HCT116 (cell line): ENCODE measurements at regions not wholly inside any gene's neighbourhood (a gene's known extent, or its start where the extent isn't known, plus 50 kb on each side); places are given as distances from the start of the nearest gene placed in this dataset.
"Not testable (repeated sequence)": the region's sequence is repeated elsewhere in the genome, so short reads cannot be mapped to it uniquely, and the experiment has no call there.

Experiments
- ATAC-seq: fragments of 200-7000 bp; cut with Tn5 transposase; 2 replicates; pipeline ENCODE4 v1.9.1; 2020; ENCODE audit warnings: mild to moderate bottlenecking, moderate library complexity
- BruUV-seq: library from RNA; stranded (reverse); fragments of 400-500 nt; replicated peaks from 2 replicates; lab custom pipeline; 2021; lab: Mats Ljungman, UMichigan
- CTCF ChIA-PET: fragments of 300-600 bp; sonication (Branson Sonifier 250); formaldehyde crosslinking; loops from one replicate; lab custom pipeline; 2021; ENCODE audit warnings: antibody characterized with exemption; lab: Charles Lee
- POLR2A ChIA-PET: fragments of 300-600, 350-600 bp; sonication (Branson Sonifier 250); formaldehyde crosslinking; loops from one replicate; lab custom pipeline; 2021; ENCODE audit warnings: antibody characterized with exemption; lab: Charles Lee
- RAD21 ChIA-PET, 2 experiments: fragments of 300-600 bp; sonication (Branson Sonifier 250); formaldehyde crosslinking; loops; one replicate each; lab custom pipeline; 2023; ENCODE audit warnings: low total read pairs in 2 of 2; ENCODE audit not compliant: uncharacterized antibody in 2 of 2, unreplicated experiment in 2 of 2, low non-redundant PET in 1 of 2; lab: Charles Lee
- DNase-seq: peaks from one replicate; pipeline ENCODE4 v3.0.0-alpha.2; 2010; ENCODE audit warnings: low read depth, low spot score
- H2AFZ ChIP-seq: fragments of 200-600 bp; shearing (Covaris generic), sonication (generic); 2 replicates; pipeline ENCODE4 v1.6.1; 2017; ENCODE audit warnings: low read depth, mixed run types, mixed read lengths, antibody characterized with exemption, low read length; ENCODE audit not compliant: poor library complexity, severe bottlenecking
- H3K27ac ChIP-seq: 2 replicates; pipeline ENCODE4 v1.5.1; 2012; ENCODE audit warnings: low read depth, low read length
- H3K27me3 ChIP-seq: fragments of 200-600 bp; sonication (generic); 2 replicates; pipeline ENCODE4 v1.6.1; 2016; ENCODE audit warnings: mixed run types, low read length, mixed read lengths; ENCODE audit not compliant: insufficient read depth
- H3K36me3 ChIP-seq, 2 experiments: fragments of 200-500 bp in 1 of 2; fragments of 200-600 bp in 1 of 2; sonication (Bioruptor generic) in 1 of 2; sonication (generic) in 1 of 2; 2 replicates each; pipeline versions ENCODE4 v1.5.1 to v1.6.1; 2014 to 2016; ENCODE audit warnings: low read length in 2 of 2, inconsistent platforms in 1 of 2, mixed read lengths in 1 of 2, mixed run types in 1 of 2; ENCODE audit not compliant: insufficient read depth in 2 of 2, control insufficient read depth in 1 of 2
- H3K4me1 ChIP-seq, 2 experiments: fragments of 200-600 bp in 1 of 2; sonication (generic) in 1 of 2; 2 replicates each; pipeline versions ENCODE4 v1.5.1 to v1.6.1; 2012 to 2017; ENCODE audit warnings: low read length in 2 of 2, inconsistent platforms in 1 of 2, mild to moderate bottlenecking in 1 of 2, mixed read lengths in 1 of 2, mixed run types in 1 of 2, moderate library complexity in 1 of 2; ENCODE audit not compliant: insufficient read depth in 2 of 2, control insufficient read depth in 1 of 2
- H3K4me2 ChIP-seq: fragments of 200-600 bp; sonication (generic); 2 replicates; pipeline ENCODE4 v1.6.1; 2017; ENCODE audit warnings: mixed run types, low read length, mixed read lengths
- H3K4me3 ChIP-seq, 2 experiments: fragments of 200-600 bp in 1 of 2; sonication (generic) in 1 of 2; replicated peaks in 1 of 2; 2 replicates each; pipeline ENCODE4 v1.5.1; 2011 to 2016; ENCODE audit warnings: low read length in 2 of 2, control low read depth in 1 of 2, low read depth in 1 of 2, mild to moderate bottlenecking in 1 of 2, mixed read lengths in 1 of 2, mixed run types in 1 of 2
- H3K79me2 ChIP-seq: fragments of 200-600 bp; sonication (generic); 2 replicates; pipeline ENCODE4 v1.6.1; 2017; ENCODE audit warnings: mild to moderate bottlenecking, mixed run types, low read length, moderate library complexity, mixed read lengths; ENCODE audit not compliant: insufficient read depth
- H3K9ac ChIP-seq: fragments of 200-600 bp; sonication (generic); 2 replicates; pipeline ENCODE4 v1.6.1; 2016; ENCODE audit warnings: low read length, mixed read lengths
- H3K9me2 ChIP-seq: fragments of 200-600 bp; sonication (generic), shearing (Covaris generic); 2 replicates; pipeline ENCODE4 v1.6.1; 2017; ENCODE audit warnings: mixed run types, mild to moderate bottlenecking, moderate library complexity; ENCODE audit not compliant: insufficient read depth
- H3K9me3 ChIP-seq, 2 experiments: fragments of 200-500 bp in 1 of 2; fragments of 200-600 bp in 1 of 2; sonication (Bioruptor generic) in 1 of 2; sonication (generic) in 1 of 2; 2 replicates each; pipeline ENCODE4 v1.6.1; 2014 to 2017; ENCODE audit warnings: low read length in 2 of 2, mixed read lengths in 2 of 2, inconsistent platforms in 1 of 2, low read depth in 1 of 2, mild to moderate bottlenecking in 1 of 2, mixed run types in 1 of 2, moderate library complexity in 1 of 2; ENCODE audit not compliant: control insufficient read depth in 1 of 2, insufficient read depth in 1 of 2
- H4K20me1 ChIP-seq: fragments of 200-600 bp; sonication (generic), shearing (Covaris generic); 2 replicates; pipeline ENCODE4 v1.6.1; 2017; ENCODE audit warnings: mixed run types, mild to moderate bottlenecking, moderate library complexity; ENCODE audit not compliant: insufficient read depth
- ATF3 ChIP-seq: IDR thresholded peaks from 2 replicates; pipeline ENCODE4 v1.6.1; 2012
- EZH2 ChIP-seq: fragments of 200-600 bp; sonication (generic); IDR thresholded peaks from 2 replicates; pipeline ENCODE4 v1.6.1; 2017; ENCODE audit warnings: antibody characterized with exemption, mixed run types
- POLR2A ChIP-seq: IDR thresholded peaks from 2 replicates; pipeline ENCODE4 v1.7.0; 2011; ENCODE audit warnings: borderline replicate concordance; ENCODE audit not compliant: insufficient read depth, insufficient read length; ENCODE audit errors: extremely low read depth
- ZNF274 ChIP-seq: fragments of 200-500 bp; sonication (Bioruptor generic); IDR thresholded peaks from 2 replicates; pipeline ENCODE4 v1.6.1; 2014; ENCODE audit warnings: mild to moderate bottlenecking, low read depth, low read length, inconsistent platforms
- intact Hi-C: fragments of 100-400 bp; cut with micrococcal nuclease; formaldehyde crosslinking; loops from 2 replicates; pipeline ENCODE4 v1.10.0; 2022

- H3K36me3 ChIP-seq, DNase-seq, H3K4me3 ChIP-seq, H3K9ac ChIP-seq, H2AFZ ChIP-seq, H3K79me2 ChIP-seq, H3K27me3 ChIP-seq, H3K4me1 ChIP-seq, intact Hi-C loops, H3K27ac ChIP-seq, BruUV-seq, H3K9me3 ChIP-seq, CTCF ChIA-PET, POLR2A ChIA-PET, H4K20me1 ChIP-seq, ATAC-seq, H3K4me2 ChIP-seq, H3K9me2 ChIP-seq, RAD21 ChIA-PET: not testable (repeated sequence)
Measured at GRCh38 chr1:95297906-95298305, 63.9 kb downstream of the RWDD3 start.

GRCh38 chr1:95301091-95301490 lies 67.1 kb downstream of the RWDD3 start:
- DNase-seq: no peak
- H3K36me3 ChIP-seq: no peaks in the 10 kb centered on the region
- intact Hi-C loops: loop anchor here (10.0 kb wide), 1 partner anchor 1544 kb away; no protein-coding TSS in a partner anchor
- ATAC-seq: no peak
- H3K79me2 ChIP-seq: no peaks in the 10 kb centered on the region
- H3K4me2 ChIP-seq: no peak overlapping the region
- POLR2A ChIA-PET: no interaction called here
- H3K27ac ChIP-seq: no peak overlapping the region
- H3K9me2 ChIP-seq: 0 out of 2 replicates have a peak, but pooled peaks cover 3% of the 10 kb centered on the region
- H2AFZ ChIP-seq: no peak overlapping the region
- H3K27me3 ChIP-seq: no peaks in the 10 kb centered on the region
- no peaks in the 10 kb centered on the region for H3K9me3 ChIP-seq
- H3K4me3 ChIP-seq: no peak overlapping the region
- TF ChIP-seq ZNF274 (no peak), ATF3 (no peak), EZH2 (no peak), POLR2A (no peak)
- TF ChIP-seq, all 23 proteins: peak for 0
- RAD21 ChIA-PET: no interaction called here
- H3K9ac ChIP-seq: no peak overlapping the region
- BruUV-seq: no TSS peak
- no peaks in the 10 kb centered on the region for H4K20me1 ChIP-seq
- CTCF ChIA-PET: no interaction called here
- peaks cover 0 to 4% of the 10 kb centered on the region in 2 experiments; a peak in 1 of 4 replicates for H3K4me1 ChIP-seq
